Central memory CD8-positive, alpha-beta T cell (primary cell): ENCODE measurements at regions not wholly inside any gene's neighbourhood (a gene's known extent, or its start where the extent isn't known, plus 50 kb on each side); places are given as distances from the start of the nearest gene placed in this dataset.

Experiments
- ATAC-seq: fragments of 150-1000 bp; cut with Tn5 transposase; replicated peaks from 2 replicates; pipeline ENCODE4 v1.10.0; 2022; ENCODE audit warnings: mild to moderate bottlenecking, moderate FRiP score, moderate number of reproducible peaks; ENCODE audit not compliant: poor library complexity, severe bottlenecking; ENCODE audit errors: extremely low read depth
- DNase-seq, 2 donors: peaks; one replicate each; pipeline ENCODE4 v3.0.0; 2021; ENCODE audit warnings: low spot score in 2 of 2
- H3K27ac Mint-ChIP-seq: one replicate; pipeline ENCODE4 v1.8.0; 2022; ENCODE audit warnings: low read depth, mild to moderate bottlenecking, moderate library complexity, mixed read lengths
- H3K27me3 Mint-ChIP-seq: one replicate; pipeline ENCODE4 v1.8.0; 2022; ENCODE audit warnings: mixed read lengths
- H3K36me3 Mint-ChIP-seq: one replicate; pipeline ENCODE4 v1.8.0; 2022; ENCODE audit warnings: mild to moderate bottlenecking, moderate library complexity, mixed read lengths; ENCODE audit not compliant: insufficient read depth
- H3K4me1 Mint-ChIP-seq: one replicate; pipeline ENCODE4 v1.8.0; 2022; ENCODE audit warnings: mixed read lengths
- H3K4me3 Mint-ChIP-seq: one replicate; pipeline ENCODE4 v1.8.0; 2022; ENCODE audit warnings: mild to moderate bottlenecking, moderate library complexity, mixed read lengths
- H3K9me3 Mint-ChIP-seq: one replicate; pipeline ENCODE4 v1.8.0; 2022; ENCODE audit warnings: mixed read lengths

- DNase-seq (no peak), ATAC-seq (no peak)
- H3K4me3 Mint-ChIP-seq = no peak overlapping the region
- H3K36me3 Mint-ChIP-seq = peaks cover 1% of the 10 kb centered on the region
- H3K27me3 Mint-ChIP-seq = no peaks in the 10 kb centered on the region
- no peaks in the 10 kb centered on the region for H3K4me1 Mint-ChIP-seq
- no peak overlapping the region for H3K27ac Mint-ChIP-seq
- peaks cover 10% of the 10 kb centered on the region for H3K9me3 Mint-ChIP-seq
Measured at GRCh38 chr16:73997971-73998370, 298.6 kb upstream of the PSMD7 start.

GRCh38 chr16:73997340-73997711, 299.3 kb upstream of the PSMD7 start:
- no peak overlapping the region for H3K4me3 Mint-ChIP-seq
- H3K27me3 Mint-ChIP-seq = no peaks in the 10 kb centered on the region
- peaks cover 1% of the 10 kb centered on the region for H3K36me3 Mint-ChIP-seq
- H3K27ac Mint-ChIP-seq = no peak overlapping the region
- DNase-seq (no peak), ATAC-seq (no peak)
- H3K9me3 Mint-ChIP-seq = peaks cover 10% of the 10 kb centered on the region
- no peaks in the 10 kb centered on the region for H3K4me1 Mint-ChIP-seq

- Mint-ChIP-seq H3K36me3 (peaks cover 1% of the 10 kb centered on the region), H3K4me1 (no peaks in the 10 kb centered on the region), H3K9me3 (peaks cover 10% of the 10 kb centered on the region), H3K4me3 (no peak overlapping the region), H3K27ac (no peak overlapping the region), H3K27me3 (no peaks in the 10 kb centered on the region)
- DNase-seq (no peak), ATAC-seq (no peak)
Measured at GRCh38 chr16:73996624-73997339, 299.8 kb upstream of the PSMD7 start.

GRCh38 chr16:73993878-73994277, 302.7 kb upstream of the PSMD7 start:
- H3K9me3 Mint-ChIP-seq = peaks cover 10% of the 10 kb centered on the region
- no peaks in the 10 kb centered on the region for H3K27me3 Mint-ChIP-seq
- ATAC-seq (no peak), DNase-seq (no peak)
- no peak overlapping the region for H3K4me3 Mint-ChIP-seq
- no peak overlapping the region for H3K27ac Mint-ChIP-seq
- H3K36me3 Mint-ChIP-seq = peaks cover 1% of the 10 kb centered on the region
- no peaks in the 10 kb centered on the region for H3K4me1 Mint-ChIP-seq

- Mint-ChIP-seq H3K27ac (no peak overlapping the region), H3K4me1 (no peaks in the 10 kb centered on the region), H3K9me3 (peaks cover 31% of the 10 kb centered on the region), H3K4me3 (no peak overlapping the region), H3K36me3 (no peaks in the 10 kb centered on the region), H3K27me3 (no peaks in the 10 kb centered on the region)
- DNase-seq = no peak
- no peak for ATAC-seq
Measured at GRCh38 chr16:73978407-73978784, 318.2 kb upstream of the PSMD7 start.

- no peaks in the 10 kb centered on the region for H3K4me1 Mint-ChIP-seq
- ATAC-seq = no peak
- H3K36me3 Mint-ChIP-seq = no peaks in the 10 kb centered on the region
- H3K27me3 Mint-ChIP-seq = no peaks in the 10 kb centered on the region
- no peak overlapping the region for H3K4me3 Mint-ChIP-seq
- no peak for DNase-seq
- H3K27ac Mint-ChIP-seq = no peak overlapping the region
- H3K9me3 Mint-ChIP-seq = peaks cover 25% of the 10 kb centered on the region
Measured at GRCh38 chr16:73976644-73977043, 320.0 kb upstream of the PSMD7 start.

- no peak for ATAC-seq
- Mint-ChIP-seq H3K9me3 (peaks cover 10% of the 10 kb centered on the region), H3K4me1 (no peaks in the 10 kb centered on the region), H3K27ac (no peak overlapping the region), H3K36me3 (no peaks in the 10 kb centered on the region), H3K4me3 (no peak overlapping the region), H3K27me3 (no peaks in the 10 kb centered on the region)
- DNase-seq = no peak
Measured at GRCh38 chr16:73973174-73973573, 323.4 kb upstream of the PSMD7 start.

- H3K27me3 Mint-ChIP-seq = no peaks in the 10 kb centered on the region
- DNase-seq (no peak), ATAC-seq (no peak)
- H3K4me1 Mint-ChIP-seq = no peaks in the 10 kb centered on the region
- no peak overlapping the region for H3K4me3 Mint-ChIP-seq
- no peaks in the 10 kb centered on the region for H3K36me3 Mint-ChIP-seq
- no peak overlapping the region for H3K27ac Mint-ChIP-seq
- H3K9me3 Mint-ChIP-seq = no peaks in the 10 kb centered on the region
Measured at GRCh38 chr16:73966851-73967250, 329.8 kb upstream of the PSMD7 start.

GRCh38 chr16:73965591-73965990, 331.0 kb upstream of the PSMD7 start:
- H3K27ac Mint-ChIP-seq = no peak overlapping the region

GRCh38 chr16:73956587-73957494, 339.8 kb upstream of the PSMD7 start:
- DNase-seq (no peak), ATAC-seq (no peak)
- Mint-ChIP-seq H3K4me1 (no peaks in the 10 kb centered on the region), H3K4me3 (no peak overlapping the region), H3K9me3 (no peaks in the 10 kb centered on the region), H3K36me3 (no peaks in the 10 kb centered on the region), H3K27me3 (no peaks in the 10 kb centered on the region), H3K27ac (no peak overlapping the region)

More at GRCh38 chr16:73965591-73965990, 331.0 kb upstream of the PSMD7 start:
- no peak for ATAC-seq
- no peak overlapping the region for H3K4me3 Mint-ChIP-seq
- H3K9me3 Mint-ChIP-seq = no peaks in the 10 kb centered on the region
- H3K36me3 Mint-ChIP-seq = no peaks in the 10 kb centered on the region
- H3K4me1 Mint-ChIP-seq = no peaks in the 10 kb centered on the region
- no peaks in the 10 kb centered on the region for H3K27me3 Mint-ChIP-seq
- DNase-seq = no peak

- ATAC-seq (no peak), DNase-seq (no peak)
- H3K9me3 Mint-ChIP-seq = no peaks in the 10 kb centered on the region
- H3K27ac Mint-ChIP-seq = no peak overlapping the region
- H3K27me3 Mint-ChIP-seq = no peaks in the 10 kb centered on the region
- H3K36me3 Mint-ChIP-seq = no peaks in the 10 kb centered on the region
- no peaks in the 10 kb centered on the region for H3K4me1 Mint-ChIP-seq
- H3K4me3 Mint-ChIP-seq = no peak overlapping the region
Measured at GRCh38 chr16:73955702-73956101, 340.9 kb upstream of the PSMD7 start.

- no peaks in the 10 kb centered on the region for H3K9me3 Mint-ChIP-seq
- ATAC-seq (no peak), DNase-seq (no peak)
- no peak overlapping the region for H3K27ac Mint-ChIP-seq
- no peaks in the 10 kb centered on the region for H3K4me1 Mint-ChIP-seq
- H3K36me3 Mint-ChIP-seq = no peaks in the 10 kb centered on the region
- no peak overlapping the region for H3K4me3 Mint-ChIP-seq
- no peaks in the 10 kb centered on the region for H3K27me3 Mint-ChIP-seq
Measured at GRCh38 chr16:73955255-73955654, 341.4 kb upstream of the PSMD7 start.

GRCh38 chr16:73951481-73951880, 345.1 kb upstream of the PSMD7 start:
- Mint-ChIP-seq H3K4me3 (no peak overlapping the region), H3K27ac (no peak overlapping the region), H3K27me3 (no peaks in the 10 kb centered on the region), H3K9me3 (no peaks in the 10 kb centered on the region), H3K36me3 (no peaks in the 10 kb centered on the region), H3K4me1 (no peaks in the 10 kb centered on the region)
- DNase-seq (no peak), ATAC-seq (no peak)
